ENCODE measurements at regions not wholly inside any gene's neighbourhood (a gene's known extent, or its start where the extent isn't known, plus 50 kb on each side); places are given as distances from the start of the nearest gene placed in this dataset.
"Not testable (repeated sequence)": the region's sequence is repeated elsewhere in the genome, so short reads cannot be mapped to it uniquely, and the experiment has no call there.

- no peak overlapping the region for H3K9ac ChIP-seq
- no peak overlapping the region for H3K27ac ChIP-seq
- no peaks in the 10 kb centered on the region for H3K27me3 ChIP-seq (ENCODE audit: insufficient read depth, low read depth)
- H3K4me1 ChIP-seq (ENCODE audit: low read depth, poor library complexity, severe bottlenecking), result no peaks in the 10 kb centered on the region
- no peak overlapping the region for H2AFZ ChIP-seq (ENCODE audit: low read depth)
- no peak overlapping the region for H3K4me2 ChIP-seq
- no peaks in the 10 kb centered on the region for H4K20me1 ChIP-seq (ENCODE audit: insufficient read depth)
- no peaks in the 10 kb centered on the region for H3K79me2 ChIP-seq (ENCODE audit: insufficient read depth, low read depth)
- H3K4me3 ChIP-seq (IDR thresholded peaks at IDR 0.05; ENCODE audit: insufficient read depth, low read depth, low read length), result no peak overlapping the region
- no peak for TF ChIP-seq CTCF (conservative IDR thresholded peaks at IDR 0.05; ENCODE audit: low read depth, low read length)
- H3K36me3 ChIP-seq (ENCODE audit: insufficient read depth), result no peaks in the 10 kb centered on the region
Measured at GRCh38 chr13:74248477-74248876, 114.3 kb upstream of the KLF12 start.

- TF ChIP-seq CTCF (conservative IDR thresholded peaks at IDR 0.05; ENCODE audit: low read depth, low read length), result no peak
- H3K36me3 ChIP-seq (ENCODE audit: insufficient read depth), result no peaks in the 10 kb centered on the region
- H3K4me2 ChIP-seq, result no peak overlapping the region
- no peak overlapping the region for H3K27ac ChIP-seq
- no peaks in the 10 kb centered on the region for H3K79me2 ChIP-seq (ENCODE audit: insufficient read depth, low read depth)
- H3K4me1 ChIP-seq (ENCODE audit: low read depth, poor library complexity, severe bottlenecking), result no peaks in the 10 kb centered on the region
- H3K27me3 ChIP-seq (ENCODE audit: insufficient read depth, low read depth), result no peaks in the 10 kb centered on the region
- H3K9ac ChIP-seq, result no peak overlapping the region
- no peaks in the 10 kb centered on the region for H4K20me1 ChIP-seq (ENCODE audit: insufficient read depth)
- H3K4me3 ChIP-seq (IDR thresholded peaks at IDR 0.05; ENCODE audit: insufficient read depth, low read depth, low read length), result no peak overlapping the region
- H2AFZ ChIP-seq (ENCODE audit: low read depth), result no peak overlapping the region
Measured at GRCh38 chr13:74246487-74246886, 112.3 kb upstream of the KLF12 start.

- Histone ChIP-seq H2AFZ (ENCODE audit: low read depth) (no peak overlapping the region), H3K4me2 (no peak overlapping the region), H3K4me3 (IDR thresholded peaks at IDR 0.05; ENCODE audit: insufficient read depth, low read depth, low read length) (no peak overlapping the region), H3K9ac (no peak overlapping the region), H3K36me3 (ENCODE audit: insufficient read depth) (no peaks in the 10 kb centered on the region), H3K4me1 (ENCODE audit: low read depth, poor library complexity, severe bottlenecking) (no peaks in the 10 kb centered on the region), H3K79me2 (ENCODE audit: insufficient read depth, low read depth) (no peaks in the 10 kb centered on the region), H3K27ac (no peak overlapping the region), H3K27me3 (ENCODE audit: insufficient read depth, low read depth) (no peaks in the 10 kb centered on the region), H4K20me1 (ENCODE audit: insufficient read depth) (no peaks in the 10 kb centered on the region)
- no peak for TF ChIP-seq CTCF (conservative IDR thresholded peaks at IDR 0.05; ENCODE audit: low read depth, low read length)
Measured at GRCh38 chr13:74243637-74244526, 109.7 kb upstream of the KLF12 start.

DNA sequence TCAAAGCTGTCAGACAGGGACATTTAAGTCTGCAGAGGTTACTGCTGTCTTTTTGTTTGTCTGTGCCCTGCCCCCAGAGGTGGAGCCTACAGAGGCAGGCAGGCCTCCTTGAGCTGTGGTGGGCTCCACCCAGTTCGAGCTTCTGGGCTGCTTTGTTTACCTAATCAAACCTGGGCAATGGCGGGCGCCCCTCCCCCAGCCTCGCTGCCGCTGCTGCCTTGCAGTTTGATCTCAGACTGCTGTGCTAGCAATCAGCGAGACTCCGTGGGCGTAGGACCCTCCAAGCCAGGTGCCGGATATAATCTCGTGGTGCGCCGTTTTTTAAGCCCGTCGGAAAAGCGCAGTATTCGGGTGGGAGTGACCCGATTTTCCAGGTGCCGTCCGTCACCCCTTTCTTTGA lies 107.1 kb upstream of the KLF12 start:
- not testable (repeated sequence) for H3K79me2 ChIP-seq (ENCODE audit: insufficient read depth, low read depth); H3K27ac ChIP-seq; H3K4me1 ChIP-seq (ENCODE audit: low read depth, poor library complexity, severe bottlenecking); H2AFZ ChIP-seq (ENCODE audit: low read depth); H3K27me3 ChIP-seq (ENCODE audit: insufficient read depth, low read depth); H3K9ac ChIP-seq; H3K4me3 ChIP-seq (IDR thresholded peaks at IDR 0.05; ENCODE audit: insufficient read depth, low read depth, low read length); H3K36me3 ChIP-seq (ENCODE audit: insufficient read depth); H4K20me1 ChIP-seq (ENCODE audit: insufficient read depth); H3K4me2 ChIP-seq

DNA sequence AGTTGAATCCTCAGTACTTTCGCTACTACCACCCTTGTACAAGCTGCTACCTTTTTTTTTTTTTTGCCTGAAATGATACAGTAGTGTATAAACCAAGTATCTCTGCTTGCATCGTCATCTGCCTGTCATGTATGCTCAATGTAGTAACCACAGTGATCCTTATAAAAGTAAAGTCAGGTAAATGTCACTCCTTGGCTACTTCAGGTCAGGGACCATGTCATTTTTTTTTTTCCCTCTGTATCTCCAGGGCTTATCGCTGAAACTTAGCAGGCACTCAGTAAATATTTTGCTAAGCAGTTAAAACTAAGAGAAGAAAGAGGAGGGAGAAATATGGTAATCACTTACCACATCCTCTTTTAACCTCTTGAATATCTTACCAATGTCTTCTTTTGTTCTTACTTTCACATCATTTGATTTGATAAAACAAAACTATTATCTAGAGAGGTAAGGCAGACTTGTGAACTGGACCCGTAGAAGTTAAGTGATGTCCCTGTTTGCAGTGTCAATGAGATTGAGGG lies 96.8 kb upstream of the KLF12 start:
- H3K36me3 ChIP-seq (ENCODE audit: insufficient read depth), result no peaks in the 10 kb centered on the region
- H2AFZ ChIP-seq (ENCODE audit: low read depth), result no peak overlapping the region
- no peak overlapping the region for H3K9ac ChIP-seq
- no peak for TF ChIP-seq CTCF (conservative IDR thresholded peaks at IDR 0.05; ENCODE audit: low read depth, low read length)
- H3K27ac ChIP-seq, result no peak overlapping the region
- H3K27me3 ChIP-seq (ENCODE audit: insufficient read depth, low read depth), result no peaks in the 10 kb centered on the region
- no peaks in the 10 kb centered on the region for H3K4me1 ChIP-seq (ENCODE audit: low read depth, poor library complexity, severe bottlenecking)
- no peaks in the 10 kb centered on the region for H4K20me1 ChIP-seq (ENCODE audit: insufficient read depth)
- H3K79me2 ChIP-seq (ENCODE audit: insufficient read depth, low read depth), result no peaks in the 10 kb centered on the region
- no peak overlapping the region for H3K4me2 ChIP-seq
- H3K4me3 ChIP-seq (IDR thresholded peaks at IDR 0.05; ENCODE audit: insufficient read depth, low read depth, low read length), result no peak overlapping the region

Data from KMS-11 (cell line).